ENCODE measurements at regions not wholly inside any gene's neighbourhood (a gene's known extent, or its start where the extent isn't known, plus 50 kb on each side); places are given as distances from the start of the nearest gene placed in this dataset.

- no peak for TF ChIP-seq POLR2A (IDR thresholded peaks at IDR 0.05)
- no peak for TF ChIP-seq CTCF (IDR thresholded peaks at IDR 0.05)
Observed at GRCh38 chr5:135236228-135236907, 162.7 kb downstream of the MACROH2A1 start.

All from testis (tissue), 2 donors.